ENCODE measurements at regions not wholly inside any gene's neighbourhood (a gene's known extent, or its start where the extent isn't known, plus 50 kb on each side); places are given as distances from the start of the nearest gene placed in this dataset.

- no peaks in the 10 kb centered on the region for H3K79me2 ChIP-seq (ENCODE audit: insufficient read depth, low read length)
- H3K27me3 ChIP-seq (ENCODE audit: control insufficient read depth in 1 of 2, insufficient read depth in 2 of 2, low read length in 2 of 2) = no peaks in the 10 kb centered on the region
- ATAC-seq (no peak), DNase-seq (ENCODE audit: low spot score) (no peak), FAIRE-seq (no peak)
- no peak for TF ChIP-seq KDM2A (CRISPR knock-in tag; IDR thresholded peaks at IDR 0.05; ENCODE audit: borderline replicate concordance, low read depth)
- intact Hi-C loops (cut with micrococcal nuclease; ENCODE audit: unreplicated experiment) = no loop called here
- no peak overlapping the region for H3K27ac ChIP-seq (ENCODE audit: extremely low read length, insufficient read depth, low read length)
- no peaks in the 10 kb centered on the region for H3K9me3 ChIP-seq (ENCODE audit: low read length)
- CTCF ChIA-PET (ENCODE audit: low intra/inter-chr PET ratio, low total read pairs) = no interaction called here
- H3K36me3 ChIP-seq (replicated peaks in 1 of 2; ENCODE audit: control insufficient read depth in 1 of 2, insufficient read depth in 2 of 2, low read length in 2 of 2) = no peaks in the 10 kb centered on the region
- H4K20me1 ChIP-seq (ENCODE audit: insufficient read depth, low read length) = no peaks in the 10 kb centered on the region
- H3K4me1 ChIP-seq (ENCODE audit: insufficient read depth, low read length) = no peaks in the 10 kb centered on the region
- in situ Hi-C loops (cut with HindIII; ENCODE audit: extremely low pct_ligation_motif_present, low pct_unique_long_range_greater_than_20kb) = no loop called here
- 60% methylated on average over 1 of the region's 1 CpG for WGBS (ENCODE audit: low lambda C conversion rate)
- no peak overlapping the region for H2AFZ ChIP-seq (ENCODE audit: low read length)
- no peak overlapping the region for H3K9ac ChIP-seq (ENCODE audit: insufficient read depth, low read depth, low read length)
- no peak overlapping the region for H3K4me3 ChIP-seq (replicated peaks in 1 of 3; ENCODE audit: insufficient read depth in 1 of 3, low read depth in 2 of 3, low read length in 3 of 3)
- POLR2A ChIA-PET = no interaction called here
- no TSS peak for BruUV-seq (replicated peaks)
- no peak overlapping the region for H3K4me2 ChIP-seq (ENCODE audit: low read depth, low read length)
These were observed 1256.4 kb downstream of the FAM181B start for GRCh38 chr11:81477277-81477676.

- no peaks in the 10 kb centered on the region for H3K4me1 ChIP-seq (ENCODE audit: insufficient read depth, low read length)
- H3K79me2 ChIP-seq (ENCODE audit: insufficient read depth, low read length) = no peaks in the 10 kb centered on the region
- H3K36me3 ChIP-seq (replicated peaks in 1 of 2; ENCODE audit: control insufficient read depth in 1 of 2, insufficient read depth in 2 of 2, low read length in 2 of 2) = no peaks in the 10 kb centered on the region
- H3K4me2 ChIP-seq (ENCODE audit: low read depth, low read length) = no peak overlapping the region
- no TSS peak for BruUV-seq (replicated peaks)
- no peak overlapping the region for H3K9ac ChIP-seq (ENCODE audit: insufficient read depth, low read depth, low read length)
- no peak overlapping the region for H3K4me3 ChIP-seq (replicated peaks in 1 of 3; ENCODE audit: insufficient read depth in 1 of 3, low read depth in 2 of 3, low read length in 3 of 3)
- ChIA-PET POLR2A (no interaction called here), CTCF (ENCODE audit: low intra/inter-chr PET ratio, low total read pairs) (no interaction called here)
- H3K9me3 ChIP-seq (ENCODE audit: low read length) = no peaks in the 10 kb centered on the region
- H2AFZ ChIP-seq (ENCODE audit: low read length) = no peak overlapping the region
- WGBS (ENCODE audit: low lambda C conversion rate) = 0% methylated on average over 2 of the region's 2 CpGs
- DNase-seq (ENCODE audit: low spot score) (no peak), FAIRE-seq (no peak), ATAC-seq (no peak)
- H3K27ac ChIP-seq (ENCODE audit: extremely low read length, insufficient read depth, low read length) = no peak overlapping the region
- in situ Hi-C loops (cut with HindIII; ENCODE audit: extremely low pct_ligation_motif_present, low pct_unique_long_range_greater_than_20kb) (no loop called here), intact Hi-C loops (cut with micrococcal nuclease; ENCODE audit: unreplicated experiment) (no loop called here)
- H3K27me3 ChIP-seq (ENCODE audit: control insufficient read depth in 1 of 2, insufficient read depth in 2 of 2, low read length in 2 of 2) = no peaks in the 10 kb centered on the region
- H4K20me1 ChIP-seq (ENCODE audit: insufficient read depth, low read length) = no peaks in the 10 kb centered on the region
- TF ChIP-seq ZNF407 (CRISPR knock-in tag; IDR thresholded peaks at IDR 0.05; ENCODE audit: not compliant biosample characterization) = no peak
- TF ChIP-seq ZNF777 (CRISPR knock-in tag; IDR thresholded peaks at IDR 0.05) = no peak
- no peak for TF ChIP-seq MIXL1 (CRISPR knock-in tag; IDR thresholded peaks at IDR 0.05)
- TF ChIP-seq HDAC2 (CRISPR knock-in tag; IDR thresholded peaks at IDR 0.05) = no peak
- no peak for TF ChIP-seq ZFP41 (CRISPR knock-in tag; IDR thresholded peaks at IDR 0.05; ENCODE audit: borderline replicate concordance)
These were observed 1257.3 kb downstream of the FAM181B start for GRCh38 chr11:81476345-81476744.
